Panc1 (cell line): ENCODE measurements at regions not wholly inside any gene's neighbourhood (a gene's known extent, or its start where the extent isn't known, plus 50 kb on each side); places are given as distances from the start of the nearest gene placed in this dataset.

Source experiments
- ATAC-seq: fragments of 200-7000 bp; cut with Tn5 transposase; 2 replicates; pipeline ENCODE4 v1.9.1; 2020; ENCODE audit warnings: mild to moderate bottlenecking, moderate library complexity
- BruUV-seq: library from RNA; stranded (reverse); fragments of 400-500 nt; replicated peaks from 2 replicates; lab custom pipeline; 2021; lab: Mats Ljungman, UMichigan
- CTCF ChIA-PET: fragments of 300-600 bp; sonication (Branson Sonifier 250); formaldehyde crosslinking; loops from one replicate; lab custom pipeline; 2022; ENCODE audit warnings: antibody characterized with exemption; lab: Charles Lee
- POLR2A ChIA-PET: fragments of 300-600 bp; sonication (Branson Sonifier 250); formaldehyde crosslinking; loops from one replicate; lab custom pipeline; 2022; ENCODE audit warnings: antibody characterized with exemption; lab: Charles Lee
- DNase-seq: peaks from one replicate; pipeline ENCODE4 v3.0.0-alpha.2; 2010; ENCODE audit warnings: low read depth, low spot score
- H3K27ac ChIP-seq: 2 replicates; pipeline ENCODE4 v1.5.1; 2011; ENCODE audit warnings: mild to moderate bottlenecking, low read length, inconsistent platforms
- H3K27me3 ChIP-seq: fragments of 200-500 bp; sonication (Bioruptor generic); 2 replicates; pipeline ENCODE4 v1.6.0; 2014; ENCODE audit warnings: low read length, inconsistent platforms; ENCODE audit not compliant: control insufficient read depth, insufficient read depth
- H3K36me3 ChIP-seq: fragments of 200-500 bp; sonication (Bioruptor generic); 2 replicates; pipeline ENCODE4 v1.5.1; 2014; ENCODE audit warnings: inconsistent platforms, mild to moderate bottlenecking, low read length, moderate library complexity; ENCODE audit not compliant: control insufficient read depth, insufficient read depth
- H3K4me1 ChIP-seq: 2 replicates; pipeline ENCODE4 v1.5.1; 2011; ENCODE audit warnings: inconsistent platforms, mild to moderate bottlenecking, low read length, moderate library complexity; ENCODE audit not compliant: control insufficient read depth, insufficient read depth
- H3K4me3 ChIP-seq, 2 experiments: 2 replicates each; pipeline ENCODE4 v1.5.1; 2011 to 2012; ENCODE audit warnings: low read depth in 2 of 2, low read length in 2 of 2, mild to moderate bottlenecking in 2 of 2, inconsistent platforms in 1 of 2, moderate library complexity in 1 of 2
- H3K9me3 ChIP-seq: fragments of 200-500 bp; sonication (Bioruptor generic); 2 replicates; pipeline ENCODE4 v1.5.1; 2014; ENCODE audit warnings: low read depth, mild to moderate bottlenecking, inconsistent platforms, low read length, moderate library complexity; ENCODE audit not compliant: control insufficient read depth, insufficient read depth
- CTCF ChIP-seq: fragments of 450-650 bp; IDR thresholded peaks from 2 replicates; pipeline ENCODE4 v1.5.1; 2017; ENCODE audit warnings: mild to moderate bottlenecking
- POLR2AphosphoS5 ChIP-seq: IDR thresholded peaks from 2 replicates; pipeline ENCODE4 v1.6.1; 2012; ENCODE audit warnings: mild to moderate bottlenecking, low read depth, low read length, moderate library complexity
- SIN3A ChIP-seq: IDR thresholded peaks from 2 replicates; pipeline ENCODE4 v1.6.1; 2012; ENCODE audit warnings: low read depth, mild to moderate bottlenecking, low read length, moderate library complexity, borderline replicate concordance; ENCODE audit not compliant: insufficient read depth
- TCF7L2 ChIP-seq: IDR thresholded peaks from 2 replicates; pipeline ENCODE4 v1.6.1; 2011; ENCODE audit warnings: mild to moderate bottlenecking, low read depth, low read length, inconsistent platforms
- in situ Hi-C: cut with HindIII; loops from 2 replicates; pipeline ENCODE4 v1.10.0; 2016; ENCODE audit warnings: low sequenced_read_pairs, low pct_unique_long_range_greater_than_20kb
- intact Hi-C: fragments of 100-400 bp; cut with micrococcal nuclease; formaldehyde crosslinking; loops from one replicate; pipeline ENCODE4 v1.10.0; 2022; ENCODE audit not compliant: unreplicated experiment
- TF ChIP-seq, protein P1 (sequence below), 2 experiments: IDR thresholded peaks; 2 replicates each; pipeline ENCODE4 v1.6.1; 2011 to 2012; ENCODE audit warnings: low read depth in 2 of 2, control low read depth in 1 of 2, low read length in 1 of 2, mild to moderate bottlenecking in 1 of 2, moderate library complexity in 1 of 2; ENCODE audit not compliant: insufficient read depth in 1 of 2

DNA sequence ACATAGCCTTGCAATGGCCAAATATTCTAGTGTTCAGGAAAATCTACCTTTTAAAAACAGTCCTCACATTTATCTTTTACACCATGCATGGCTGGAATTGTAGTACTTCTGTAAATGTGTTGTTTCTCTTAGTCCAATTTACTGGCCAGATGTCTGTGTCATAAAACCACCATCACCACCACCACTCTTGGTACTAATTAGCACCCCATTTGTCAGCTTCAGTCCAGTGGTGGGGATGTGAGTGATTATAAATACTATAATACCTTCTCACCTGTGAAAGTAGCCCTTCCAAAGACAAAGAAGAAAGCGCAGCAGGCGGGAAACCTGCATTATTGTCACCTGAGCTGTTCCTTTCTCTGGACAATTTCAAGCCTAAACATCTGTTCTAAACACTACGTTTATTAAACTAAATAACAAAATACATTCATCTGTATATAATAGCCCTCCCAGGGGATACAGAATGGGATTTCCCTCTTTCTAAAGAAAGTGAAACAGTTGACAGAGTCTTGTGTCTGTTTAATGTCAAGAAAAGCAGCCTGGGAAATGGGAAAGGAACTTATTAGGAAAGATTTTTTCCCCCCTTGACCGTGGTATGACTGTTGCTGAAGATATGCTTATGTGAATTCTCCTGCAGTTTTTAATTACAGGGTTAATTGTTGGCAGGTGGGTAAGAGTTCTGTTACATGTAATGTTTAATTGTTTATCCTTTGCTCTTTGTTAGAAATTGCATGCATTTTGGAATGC, 144.5 kb upstream of the NUDT12 start:
- no peaks in the 10 kb centered on the region for H3K27me3 ChIP-seq
- ChIA-PET POLR2A (no interaction called here), CTCF (no interaction called here)
- no peaks in the 10 kb centered on the region for H3K4me1 ChIP-seq
- ATAC-seq (no peak), DNase-seq (no peak)
- TF ChIP-seq POLR2AphosphoS5 (no peak), TCF7L2 (no peak), SIN3A (no peak), CTCF (no peak)
- TF ChIP-seq, protein P1, sequence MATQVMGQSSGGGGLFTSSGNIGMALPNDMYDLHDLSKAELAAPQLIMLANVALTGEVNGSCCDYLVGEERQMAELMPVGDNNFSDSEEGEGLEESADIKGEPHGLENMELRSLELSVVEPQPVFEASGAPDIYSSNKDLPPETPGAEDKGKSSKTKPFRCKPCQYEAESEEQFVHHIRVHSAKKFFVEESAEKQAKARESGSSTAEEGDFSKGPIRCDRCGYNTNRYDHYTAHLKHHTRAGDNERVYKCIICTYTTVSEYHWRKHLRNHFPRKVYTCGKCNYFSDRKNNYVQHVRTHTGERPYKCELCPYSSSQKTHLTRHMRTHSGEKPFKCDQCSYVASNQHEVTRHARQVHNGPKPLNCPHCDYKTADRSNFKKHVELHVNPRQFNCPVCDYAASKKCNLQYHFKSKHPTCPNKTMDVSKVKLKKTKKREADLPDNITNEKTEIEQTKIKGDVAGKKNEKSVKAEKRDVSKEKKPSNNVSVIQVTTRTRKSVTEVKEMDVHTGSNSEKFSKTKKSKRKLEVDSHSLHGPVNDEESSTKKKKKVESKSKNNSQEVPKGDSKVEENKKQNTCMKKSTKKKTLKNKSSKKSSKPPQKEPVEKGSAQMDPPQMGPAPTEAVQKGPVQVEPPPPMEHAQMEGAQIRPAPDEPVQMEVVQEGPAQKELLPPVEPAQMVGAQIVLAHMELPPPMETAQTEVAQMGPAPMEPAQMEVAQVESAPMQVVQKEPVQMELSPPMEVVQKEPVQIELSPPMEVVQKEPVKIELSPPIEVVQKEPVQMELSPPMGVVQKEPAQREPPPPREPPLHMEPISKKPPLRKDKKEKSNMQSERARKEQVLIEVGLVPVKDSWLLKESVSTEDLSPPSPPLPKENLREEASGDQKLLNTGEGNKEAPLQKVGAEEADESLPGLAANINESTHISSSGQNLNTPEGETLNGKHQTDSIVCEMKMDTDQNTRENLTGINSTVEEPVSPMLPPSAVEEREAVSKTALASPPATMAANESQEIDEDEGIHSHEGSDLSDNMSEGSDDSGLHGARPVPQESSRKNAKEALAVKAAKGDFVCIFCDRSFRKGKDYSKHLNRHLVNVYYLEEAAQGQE (IDR thresholded peaks at IDR 0.05; ENCODE audit: insufficient read depth in 1 of 2, low read depth in 2 of 2, low read length in 1 of 2) = no peak
- no TSS peak for BruUV-seq
- intact Hi-C loops (no loop called here), in situ Hi-C loops (no loop called here)
- H3K9me3 ChIP-seq = no peaks in the 10 kb centered on the region
- H3K4me3 ChIP-seq = no peak overlapping the region
- H3K36me3 ChIP-seq = no peaks in the 10 kb centered on the region
- no peak overlapping the region for H3K27ac ChIP-seq

GRCh38 chr5:103703617-103704016, 141.0 kb upstream of the NUDT12 start:
- H3K4me1 ChIP-seq = no peaks in the 10 kb centered on the region
- H3K27ac ChIP-seq = no peak overlapping the region
- POLR2A ChIA-PET = no interaction called here
- TF ChIP-seq, protein P1 (IDR thresholded peaks at IDR 0.05; ENCODE audit: insufficient read depth in 1 of 2, low read depth in 2 of 2, low read length in 1 of 2) = no peak
- no peaks in the 10 kb centered on the region for H3K27me3 ChIP-seq
- no peaks in the 10 kb centered on the region for H3K36me3 ChIP-seq
- no peak for DNase-seq
- no TSS peak for BruUV-seq
- no peak for ATAC-seq
- H3K4me3 ChIP-seq = no peak overlapping the region
- in situ Hi-C loops = no loop called here
- CTCF ChIA-PET = no interaction called here
- no peaks in the 10 kb centered on the region for H3K9me3 ChIP-seq
- intact Hi-C loops = no loop called here
